Neural progenitor cell (in vitro differentiated cells): ENCODE measurements at regions not wholly inside any gene's neighbourhood (a gene's known extent, or its start where the extent isn't known, plus 50 kb on each side); places are given as distances from the start of the nearest gene placed in this dataset.

ENCODE experiments used
- DNase-seq: peaks from one replicate; pipeline ENCODE4 v3.0.0-alpha.2; 2016; ENCODE audit warnings: low spot score
- H2AFZ ChIP-seq: fragments of 200-600 bp; sonication (generic); replicated peaks from 2 replicates; pipeline ENCODE4 v1.6.1; 2016; ENCODE audit warnings: antibody characterized with exemption
- H3F3A ChIP-seq: fragments of 200-600 bp; sonication (generic); 2 replicates; pipeline ENCODE4 v1.6.1; 2016; ENCODE audit warnings: antibody characterized with exemption, low read depth
- H3K27ac ChIP-seq: fragments of 200-600 bp; sonication (generic); 2 replicates; pipeline ENCODE4 v1.5.1; 2016; ENCODE audit warnings: mild to moderate bottlenecking
- H3K27me3 ChIP-seq: fragments of 200-600 bp; sonication (generic); 2 replicates; pipeline ENCODE4 v1.6.1; 2016; ENCODE audit warnings: mild to moderate bottlenecking, moderate library complexity
- H3K36me3 ChIP-seq: fragments of 200-600 bp; sonication (generic); 2 replicates; pipeline ENCODE4 v1.5.1; 2016
- H3K4me1 ChIP-seq: fragments of 200-600 bp; sonication (generic); 2 replicates; pipeline ENCODE4 v1.6.1; 2016; ENCODE audit warnings: mixed run types
- H3K4me2 ChIP-seq: fragments of 200-600 bp; sonication (generic); 2 replicates; pipeline ENCODE4 v1.6.1; 2016
- H3K4me3 ChIP-seq: fragments of 200-600 bp; sonication (generic); 2 replicates; pipeline ENCODE4 v1.5.1; 2016
- H3K79me2 ChIP-seq: fragments of 200-600 bp; sonication (generic); 2 replicates; pipeline ENCODE4 v1.6.1; 2016; ENCODE audit warnings: low read depth
- H3K9ac ChIP-seq: fragments of 200-600 bp; sonication (generic); 2 replicates; pipeline ENCODE4 v1.6.1; 2016
- H3K9me3 ChIP-seq: fragments of 200-600 bp; sonication (generic); 2 replicates; pipeline ENCODE4 v1.5.1; 2016; ENCODE audit warnings: low read depth
- H4K20me1 ChIP-seq: fragments of 200-600 bp; sonication (generic); 2 replicates; pipeline ENCODE4 v1.6.1; 2016; ENCODE audit warnings: low read depth
- H3K27ac Mint-ChIP-seq: 3 replicates; pipeline ENCODE4 v1.8.0; 2021; ENCODE audit warnings: mixed read lengths
- H3K27me3 Mint-ChIP-seq: 2 replicates; pipeline ENCODE4 v1.8.0; 2022; ENCODE audit warnings: low read depth, mild to moderate bottlenecking, inconsistent platforms, moderate library complexity, mixed read lengths; ENCODE audit not compliant: insufficient read depth
- H3K36me3 Mint-ChIP-seq: 3 replicates; pipeline ENCODE4 v1.8.0; 2021; ENCODE audit warnings: mixed read lengths
- H3K4me1 Mint-ChIP-seq: 3 replicates; pipeline ENCODE4 v1.8.0; 2021; ENCODE audit warnings: mixed read lengths
- H3K4me3 Mint-ChIP-seq: 3 replicates; pipeline ENCODE4 v1.8.0; 2021; ENCODE audit warnings: mild to moderate bottlenecking, moderate library complexity, mixed read lengths
- H3K9me3 Mint-ChIP-seq: 3 replicates; pipeline ENCODE4 v1.8.0; 2020; ENCODE audit warnings: mixed read lengths
- CTCF ChIP-seq: fragments of 200-600 bp; sonication (generic); IDR thresholded peaks from 2 replicates; pipeline ENCODE4 v1.5.1; 2017; ENCODE audit warnings: antibody characterized with exemption, mild to moderate bottlenecking
- EZH2 ChIP-seq: fragments of 200-600 bp; sonication (generic); IDR thresholded peaks from 2 replicates; pipeline ENCODE4 v1.6.1; 2017; ENCODE audit warnings: antibody characterized with exemption, mild to moderate bottlenecking, moderate library complexity
- EZH2phosphoT487 ChIP-seq: fragments of 200-600 bp; sonication (generic); IDR thresholded peaks from 2 replicates; pipeline ENCODE4 v1.6.1; 2017; ENCODE audit warnings: antibody characterized with exemption

- Mint-ChIP-seq H3K27me3 (peaks cover 9% of the 10 kb centered on the region), H3K9me3 (no peaks in the 10 kb centered on the region), H3K36me3 (no peaks in the 10 kb centered on the region), H3K4me1 (peaks cover 22% of the 10 kb centered on the region), H3K27ac (no peak overlapping the region), H3K4me3 (no peak overlapping the region)
- H3K4me3 ChIP-seq: no peak overlapping the region
- peaks cover 15% of the 10 kb centered on the region for H3K4me1 ChIP-seq
- no peaks in the 10 kb centered on the region for H3K9me3 ChIP-seq
- no peak for DNase-seq
- H4K20me1 ChIP-seq: no peaks in the 10 kb centered on the region
- H3K27me3 ChIP-seq: no peaks in the 10 kb centered on the region
- no peak overlapping the region for H2AFZ ChIP-seq
- H3K9ac ChIP-seq: no peak overlapping the region
- H3F3A ChIP-seq: no peaks in the 10 kb centered on the region
- TF ChIP-seq EZH2phosphoT487: no peak
- no peak for TF ChIP-seq EZH2
- no peak for TF ChIP-seq CTCF
- H3K27ac ChIP-seq: no peak overlapping the region
- no peaks in the 10 kb centered on the region for H3K36me3 ChIP-seq
- no peak overlapping the region for H3K4me2 ChIP-seq
- H3K79me2 ChIP-seq: no peaks in the 10 kb centered on the region
Measured at GRCh38 chr2:16241166-16242160, 301.1 kb downstream of the MYCN start.

DNA sequence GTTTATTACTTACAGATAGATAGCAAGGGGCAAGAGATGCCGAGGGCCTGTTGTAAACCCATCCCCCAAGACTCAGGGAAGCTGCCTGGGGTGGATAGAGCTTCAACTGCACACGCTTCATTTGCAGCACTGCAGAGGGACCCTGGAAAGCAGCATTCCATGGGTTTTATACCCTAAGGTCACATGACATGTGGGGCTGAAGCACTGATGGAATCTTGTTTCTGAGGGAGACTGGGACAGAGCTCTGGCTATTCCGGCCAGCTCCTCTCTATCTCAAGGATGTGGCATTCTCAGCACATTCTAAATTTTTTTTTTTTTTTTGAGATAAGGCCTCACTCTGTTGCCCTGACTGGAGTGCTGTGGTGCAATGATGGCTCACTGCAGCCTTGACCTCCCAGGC lies 300.1 kb downstream of the MYCN start:
- H3K9ac ChIP-seq: no peak overlapping the region
- Mint-ChIP-seq H3K27me3 (peaks cover 18% of the 10 kb centered on the region), H3K4me1 (peaks cover 19% of the 10 kb centered on the region), H3K4me3 (no peak overlapping the region), H3K9me3 (peaks cover 3% of the 10 kb centered on the region), H3K36me3 (peaks cover 1% of the 10 kb centered on the region), H3K27ac (no peak overlapping the region)
- DNase-seq: no peak
- H3K4me1 ChIP-seq: peaks cover 18% of the 10 kb centered on the region
- no peaks in the 10 kb centered on the region for H3K79me2 ChIP-seq
- H3K4me3 ChIP-seq: no peak overlapping the region
- H3K27ac ChIP-seq: no peak overlapping the region
- peak overlapping the region; percentile 21 for H3K4me2 ChIP-seq
- H4K20me1 ChIP-seq: no peaks in the 10 kb centered on the region
- no peaks in the 10 kb centered on the region for H3F3A ChIP-seq
- no peak overlapping the region for H2AFZ ChIP-seq
- no peak for TF ChIP-seq CTCF
- TF ChIP-seq EZH2: no peak
- TF ChIP-seq EZH2phosphoT487: no peak
- H3K27me3 ChIP-seq: no peaks in the 10 kb centered on the region
- H3K36me3 ChIP-seq: no peaks in the 10 kb centered on the region
- H3K9me3 ChIP-seq: no peaks in the 10 kb centered on the region

DNA sequence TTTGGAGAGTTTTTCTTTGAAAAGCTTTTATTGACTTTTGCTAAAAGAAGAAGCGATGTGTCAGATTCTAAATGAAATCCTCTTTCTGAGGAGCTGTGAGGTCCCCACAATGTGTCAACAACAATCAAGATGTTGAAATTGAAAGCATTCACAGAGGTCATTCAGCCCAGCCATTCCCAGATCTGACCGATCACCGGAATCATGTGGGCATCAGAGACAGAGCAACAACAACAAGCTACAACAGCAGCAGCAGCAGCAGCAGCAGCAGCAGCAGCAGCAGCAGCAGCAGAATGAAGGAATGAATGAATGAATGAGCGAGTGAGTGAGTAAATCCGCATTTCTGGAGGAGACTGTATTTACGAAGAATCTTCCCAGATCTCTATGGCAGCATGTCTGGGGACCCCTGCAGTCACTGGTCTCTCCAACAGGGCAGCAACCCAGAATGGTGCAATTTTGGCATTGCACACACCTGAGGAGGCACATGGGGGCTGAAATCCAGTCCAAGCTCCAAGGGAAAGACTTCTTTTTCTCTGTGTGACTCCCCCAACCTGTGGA lies 299.0 kb downstream of the MYCN start:
- H3K27ac ChIP-seq: no peak overlapping the region
- peaks cover 20% of the 10 kb centered on the region for H3K4me1 Mint-ChIP-seq
- no peaks in the 10 kb centered on the region for H3F3A ChIP-seq
- H2AFZ ChIP-seq: no peak overlapping the region
- peak overlapping the region; percentile 61 for H3K27ac Mint-ChIP-seq
- no peak overlapping the region for H3K4me2 ChIP-seq
- H3K4me3 ChIP-seq: no peak overlapping the region
- no peaks in the 10 kb centered on the region for H3K27me3 ChIP-seq
- H3K79me2 ChIP-seq: no peaks in the 10 kb centered on the region
- DNase-seq: no peak
- H3K36me3 ChIP-seq: no peaks in the 10 kb centered on the region
- peaks cover 6% of the 10 kb centered on the region for H3K9me3 Mint-ChIP-seq
- no peaks in the 10 kb centered on the region for H4K20me1 ChIP-seq
- H3K27me3 Mint-ChIP-seq: peaks cover 20% of the 10 kb centered on the region
- H3K9ac ChIP-seq: no peak overlapping the region
- no peak overlapping the region for H3K4me3 Mint-ChIP-seq
- no peak for TF ChIP-seq EZH2
- H3K9me3 ChIP-seq: no peaks in the 10 kb centered on the region
- H3K4me1 ChIP-seq: peaks cover 22% of the 10 kb centered on the region
- peaks cover 2% of the 10 kb centered on the region for H3K36me3 Mint-ChIP-seq

DNA sequence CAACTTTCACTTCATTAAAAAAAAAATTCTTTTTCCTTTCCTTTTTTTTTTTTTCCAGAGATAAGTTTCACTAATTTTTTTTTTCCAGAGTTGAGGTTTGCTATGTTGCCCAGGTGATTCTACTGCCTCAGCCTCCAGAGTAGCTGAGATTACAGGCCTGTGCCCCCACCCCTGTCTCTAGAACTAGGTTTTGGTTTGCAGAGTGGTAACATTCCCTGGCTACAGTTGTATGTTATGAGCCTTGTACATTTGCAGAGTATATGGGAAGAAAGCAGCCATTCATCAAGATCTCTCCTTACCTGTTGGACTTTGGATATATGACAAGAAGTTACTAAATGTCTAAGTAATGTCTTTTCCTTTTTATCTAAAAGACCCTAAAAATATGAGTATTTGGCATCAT lies 298.4 kb downstream of the MYCN start:
- Histone ChIP-seq H3K4me3 (no peak overlapping the region), H2AFZ (no peak overlapping the region), H3K4me2 (no peak overlapping the region), H3F3A (no peaks in the 10 kb centered on the region), H3K9ac (no peak overlapping the region), H4K20me1 (no peaks in the 10 kb centered on the region), H3K36me3 (no peaks in the 10 kb centered on the region), H3K27ac (no peak overlapping the region), H3K4me1 (peaks cover 22% of the 10 kb centered on the region), H3K9me3 (no peaks in the 10 kb centered on the region), H3K27me3 (no peaks in the 10 kb centered on the region), H3K79me2 (no peaks in the 10 kb centered on the region)
- peaks cover 6% of the 10 kb centered on the region for H3K9me3 Mint-ChIP-seq
- H3K27me3 Mint-ChIP-seq: peaks cover 19% of the 10 kb centered on the region
- H3K36me3 Mint-ChIP-seq: peaks cover 2% of the 10 kb centered on the region
- TF ChIP-seq EZH2: no peak
- no peak for TF ChIP-seq CTCF
- no peak for TF ChIP-seq EZH2phosphoT487
- DNase-seq: no peak
- no peak overlapping the region for H3K27ac Mint-ChIP-seq
- no peak overlapping the region for H3K4me3 Mint-ChIP-seq
- H3K4me1 Mint-ChIP-seq: peaks cover 20% of the 10 kb centered on the region
